ELR (cell line): ENCODE measurements at regions not wholly inside any gene's neighbourhood (a gene's known extent, or its start where the extent isn't known, plus 50 kb on each side); places are given as distances from the start of the nearest gene placed in this dataset.
"Not testable (repeated sequence)": the region's sequence is repeated elsewhere in the genome, so short reads cannot be mapped to it uniquely, and the experiment has no call there.

Source experiments
- DNase-seq: peaks from one replicate; pipeline ENCODE4 v3.0.0-alpha.2; 2015; ENCODE audit warnings: low read depth

GRCh38 chr14:61167642-61168041 is 113.5 kb downstream of the TMEM30B start:
- DNase-seq = no peak

- no peak for DNase-seq
Measured at GRCh38 chr14:61160798-61161197, 120.3 kb downstream of the TMEM30B start.

GRCh38 chr14:61154641-61155040 is 126.5 kb downstream of the TMEM30B start:
- DNase-seq = no peak

- DNase-seq = no peak
Measured at GRCh38 chr14:61153914-61154545, 127.1 kb downstream of the TMEM30B start.

GRCh38 chr14:61153431-61153830 is 127.7 kb downstream of the TMEM30B start:
- no peak for DNase-seq

GRCh38 chr14:61152851-61153364 is 128.2 kb downstream of the TMEM30B start:
- peak; percentile 28 for DNase-seq

- no peak for DNase-seq
Measured at GRCh38 chr14:61151251-61151650, 129.9 kb downstream of the TMEM30B start.

GRCh38 chr14:61150851-61151250 is 130.3 kb downstream of the TMEM30B start:
- no peak for DNase-seq

- DNase-seq = no peak
Measured at GRCh38 chr14:61149896-61150295, 131.2 kb downstream of the TMEM30B start.

- DNase-seq = no peak
Measured at GRCh38 chr14:61148742-61149350, 132.3 kb downstream of the TMEM30B start.

- DNase-seq = peak; percentile 98
Measured at GRCh38 chr14:61147831-61148549, 133.1 kb downstream of the TMEM30B start.

GRCh38 chr14:61147381-61147821 is 133.7 kb downstream of the TMEM30B start:
- peak; percentile 41 for DNase-seq

- no peak for DNase-seq
Measured at GRCh38 chr14:61146899-61147298, 134.2 kb downstream of the TMEM30B start.

- peak; percentile 78 for DNase-seq
Measured at GRCh38 chr14:61145903-61146481, 135.1 kb downstream of the TMEM30B start.

GRCh38 chr14:61145034-61145902 is 135.9 kb downstream of the TMEM30B start:
- DNase-seq = peak; percentile 91

GRCh38 chr14:61144117-61145033 is 136.8 kb downstream of the TMEM30B start:
- DNase-seq = not testable (repeated sequence)

- DNase-seq = peak; percentile 76
Measured at GRCh38 chr14:61140872-61141271, 140.3 kb downstream of the TMEM30B start.

- no peak for DNase-seq
Measured at GRCh38 chr14:61140271-61140670, 140.9 kb downstream of the TMEM30B start.

- DNase-seq = no peak
Measured at GRCh38 chr14:61139006-61139599, 142.0 kb downstream of the TMEM30B start.

GRCh38 chr14:61132894-61133293 is 148.2 kb downstream of the TMEM30B start:
- DNase-seq = no peak
